Endothelial cell of umbilical vein (primary cell): ENCODE measurements at regions not wholly inside any gene's neighbourhood (a gene's known extent, or its start where the extent isn't known, plus 50 kb on each side); places are given as distances from the start of the nearest gene placed in this dataset.

Experiments
- POLR2A ChIP-seq: IDR thresholded peaks from 2 replicates; pipeline ENCODE4 v1.6.1; 2012; ENCODE audit warnings: low read depth, mild to moderate bottlenecking, control low read depth, low read length
- POLR2AphosphoS5 ChIP-seq: IDR thresholded peaks from 2 replicates; pipeline ENCODE4 v1.6.1; 2012; ENCODE audit warnings: low read depth, mild to moderate bottlenecking, control low read depth, low read length, moderate library complexity; ENCODE audit not compliant: insufficient read depth
- TF ChIP-seq, protein P1 (sequence below), 2 donors: IDR thresholded peaks; 1 replicate in 1 of 2; 2 replicates in 1 of 2; pipeline ENCODE4 v1.5.1; 2011; ENCODE audit warnings: low read length in 2 of 2, mild to moderate bottlenecking in 2 of 2, moderate library complexity in 2 of 2, control low read depth in 1 of 2, inconsistent platforms in 1 of 2, low read depth in 1 of 2; ENCODE audit not compliant: insufficient read depth in 1 of 2; ENCODE audit errors: extremely low read depth in 1 of 2

DNA sequence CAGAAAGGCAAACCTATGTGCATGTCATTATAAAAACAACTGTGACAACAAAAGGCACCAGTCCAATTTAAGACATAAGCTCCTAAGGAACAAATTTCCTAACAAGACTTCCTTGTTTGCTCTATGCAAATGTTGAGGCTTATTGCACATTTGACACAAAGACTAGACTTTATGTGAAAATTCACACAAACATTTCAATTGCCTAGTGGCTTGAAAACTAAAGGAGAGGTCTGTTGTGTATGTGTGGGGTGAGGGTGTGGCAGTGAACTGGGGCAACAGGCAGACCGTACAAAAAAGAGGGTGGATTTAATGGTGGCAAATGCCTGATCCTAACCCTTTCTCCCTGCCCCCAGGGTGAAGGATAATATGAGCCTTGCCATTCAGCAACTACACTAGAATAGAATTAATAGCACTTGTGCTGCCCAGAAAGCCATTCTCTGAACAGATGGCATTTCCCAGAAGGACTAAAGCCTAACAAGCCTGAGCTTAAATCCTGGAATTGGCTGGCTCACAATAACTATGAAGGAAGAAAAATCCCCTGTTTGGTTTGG is 73.9 kb downstream of the GLUL start:
- TF ChIP-seq POLR2A (no peak), POLR2AphosphoS5 (no peak)
- TF ChIP-seq, protein P1, sequence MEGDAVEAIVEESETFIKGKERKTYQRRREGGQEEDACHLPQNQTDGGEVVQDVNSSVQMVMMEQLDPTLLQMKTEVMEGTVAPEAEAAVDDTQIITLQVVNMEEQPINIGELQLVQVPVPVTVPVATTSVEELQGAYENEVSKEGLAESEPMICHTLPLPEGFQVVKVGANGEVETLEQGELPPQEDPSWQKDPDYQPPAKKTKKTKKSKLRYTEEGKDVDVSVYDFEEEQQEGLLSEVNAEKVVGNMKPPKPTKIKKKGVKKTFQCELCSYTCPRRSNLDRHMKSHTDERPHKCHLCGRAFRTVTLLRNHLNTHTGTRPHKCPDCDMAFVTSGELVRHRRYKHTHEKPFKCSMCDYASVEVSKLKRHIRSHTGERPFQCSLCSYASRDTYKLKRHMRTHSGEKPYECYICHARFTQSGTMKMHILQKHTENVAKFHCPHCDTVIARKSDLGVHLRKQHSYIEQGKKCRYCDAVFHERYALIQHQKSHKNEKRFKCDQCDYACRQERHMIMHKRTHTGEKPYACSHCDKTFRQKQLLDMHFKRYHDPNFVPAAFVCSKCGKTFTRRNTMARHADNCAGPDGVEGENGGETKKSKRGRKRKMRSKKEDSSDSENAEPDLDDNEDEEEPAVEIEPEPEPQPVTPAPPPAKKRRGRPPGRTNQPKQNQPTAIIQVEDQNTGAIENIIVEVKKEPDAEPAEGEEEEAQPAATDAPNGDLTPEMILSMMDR (IDR thresholded peaks at IDR 0.05; ENCODE audit: extremely low read depth in 1 of 2, insufficient read depth in 1 of 2, low read depth in 1 of 2, low read length in 2 of 2), result no peak
